ENCODE measurements at regions not wholly inside any gene's neighbourhood (a gene's known extent, or its start where the extent isn't known, plus 50 kb on each side); places are given as distances from the start of the nearest gene placed in this dataset.

DNA sequence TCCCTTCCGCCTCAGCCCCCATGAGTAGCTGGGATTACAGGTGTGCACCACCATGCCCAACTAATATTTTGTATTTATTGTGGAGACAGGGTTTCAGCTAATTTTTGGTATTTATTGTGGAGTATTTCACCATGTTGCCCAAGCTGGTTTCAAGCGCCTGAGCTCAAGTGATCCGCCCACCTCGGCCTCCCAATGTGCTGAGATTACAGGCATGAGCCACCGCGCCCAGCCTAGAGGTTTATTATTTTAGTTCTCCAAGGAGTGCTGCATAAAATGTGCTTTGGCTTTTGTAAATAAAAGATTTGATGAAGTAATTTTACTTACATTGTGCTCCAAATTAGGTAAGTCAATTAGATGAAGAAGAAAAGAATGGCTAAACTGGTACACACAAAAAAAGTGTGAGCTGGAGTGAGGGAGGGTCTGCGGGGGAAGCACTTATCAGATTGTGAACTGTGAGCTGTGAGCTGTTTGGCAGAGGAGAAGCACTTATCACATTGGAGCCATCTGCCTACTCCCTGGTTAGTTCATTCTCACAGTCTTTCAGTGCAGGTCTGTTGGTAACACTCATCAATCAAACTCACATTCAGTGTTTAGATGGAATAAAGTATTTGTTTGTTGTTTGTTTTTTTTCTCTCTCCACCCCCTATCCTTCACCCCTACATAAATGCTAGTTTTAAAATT, 398.0 kb downstream of the EPHA7 start:
- WGBS, 4 donors: 70 to 74% (median 72%) methylated on average over 7 of the region's 7 CpGs
- intact Hi-C loops (cut with DNase I): no loop called here

GRCh38 chr6:93017626-93018025, 401.7 kb downstream of the EPHA7 start:
- H3K4me3 ChIP-seq: no peak overlapping the region
- H3K27ac ChIP-seq: no peak overlapping the region
- TF ChIP-seq POLR2A (IDR thresholded peaks at IDR 0.05) (no peak), CTCF (IDR thresholded peaks at IDR 0.05) (no peak)
- WGBS, 4 donors: 73 to 89% (median 81%) methylated on average over 1 of the region's 1 CpG
- no peak for DNase-seq
- H3K4me1 ChIP-seq: no peaks in the 10 kb centered on the region
- H3K9me3 ChIP-seq: no peaks in the 10 kb centered on the region
- intact Hi-C loops (cut with DNase I): no loop called here
- ATAC-seq: no peak
- no peaks in the 10 kb centered on the region for H3K36me3 ChIP-seq
- no peaks in the 10 kb centered on the region for H3K27me3 ChIP-seq

More for the DNA sequence above, 398.0 kb downstream of the EPHA7 start:
- Histone ChIP-seq H3K27ac (no peak overlapping the region), H3K36me3 (no peaks in the 10 kb centered on the region), H3K27me3 (no peaks in the 10 kb centered on the region), H3K4me1 (no peaks in the 10 kb centered on the region), H3K9me3 (no peaks in the 10 kb centered on the region), H3K4me3 (no peak overlapping the region)
- TF ChIP-seq POLR2A (IDR thresholded peaks at IDR 0.05): no peak
- no peak for TF ChIP-seq CTCF (IDR thresholded peaks at IDR 0.05)
- DNase-seq: no peak
- ATAC-seq: no peak

DNA sequence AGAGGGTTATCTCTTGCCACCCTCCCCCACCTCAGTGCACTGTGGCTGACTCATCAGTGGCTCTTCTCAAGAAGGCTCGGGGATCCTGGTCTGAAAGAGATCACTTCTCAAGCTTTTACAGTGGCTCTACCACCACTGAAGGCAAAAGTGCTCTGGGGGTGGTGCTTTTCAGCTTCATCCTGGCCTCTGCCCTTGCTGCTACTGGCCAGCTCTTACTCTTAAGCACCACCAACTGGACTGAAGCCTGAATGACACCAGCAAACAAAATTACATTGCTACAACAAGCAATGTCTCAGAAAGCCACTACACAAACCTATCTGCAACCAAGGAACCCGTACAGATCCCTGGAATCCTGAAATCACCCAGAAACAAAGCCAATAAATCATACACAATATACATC, 402.1 kb downstream of the EPHA7 start:
- intact Hi-C loops (cut with DNase I): no loop called here
- Histone ChIP-seq H3K36me3 (no peaks in the 10 kb centered on the region), H3K9me3 (no peaks in the 10 kb centered on the region), H3K27ac (no peak overlapping the region), H3K27me3 (no peaks in the 10 kb centered on the region), H3K4me3 (no peak overlapping the region), H3K4me1 (no peaks in the 10 kb centered on the region)
- DNase-seq (no peak), ATAC-seq (no peak)
- TF ChIP-seq CTCF (IDR thresholded peaks at IDR 0.05) (no peak), POLR2A (IDR thresholded peaks at IDR 0.05) (no peak)
- WGBS, 4 donors: 77 to 79% (median 78%) methylated on average over 2 of the region's 2 CpGs

- ATAC-seq: no peak
- intact Hi-C loops (cut with DNase I): no loop called here
- TF ChIP-seq CTCF (IDR thresholded peaks at IDR 0.05) (no peak), POLR2A (IDR thresholded peaks at IDR 0.05) (no peak)
- no peak overlapping the region for H3K4me3 ChIP-seq
- WGBS, 4 donors: 54 to 63% (median 59%) methylated on average over 2 of the region's 2 CpGs
- H3K36me3 ChIP-seq: no peaks in the 10 kb centered on the region
- H3K27ac ChIP-seq: no peak overlapping the region
- no peaks in the 10 kb centered on the region for H3K27me3 ChIP-seq
- DNase-seq: no peak
- H3K9me3 ChIP-seq: peaks cover 0 to 5% (median 0%) of the 10 kb centered on the region in 12 donors
- H3K4me1 ChIP-seq: no peaks in the 10 kb centered on the region
These were observed 406.3 kb downstream of the EPHA7 start for GRCh38 chr6:93013054-93013453.
